GM19463 (cell line): ENCODE measurements at regions not wholly inside any gene's neighbourhood (a gene's known extent, or its start where the extent isn't known, plus 50 kb on each side); places are given as distances from the start of the nearest gene placed in this dataset.
A peak's percentile ranks its signal among the peaks of the same experiment; 100 is the strongest.

Experiments used
- ATAC-seq: cut with Tn5 transposase; IDR thresholded peaks from one replicate; pipeline ENCODE4 v1.9.1; 2021; ENCODE audit warnings: mild to moderate bottlenecking, moderate library complexity; ENCODE audit not compliant: unreplicated experiment

- no peak for ATAC-seq
Observed at GRCh38 chr1:61627365-61627764, 97.6 kb downstream of the TM2D1 start.

DNA sequence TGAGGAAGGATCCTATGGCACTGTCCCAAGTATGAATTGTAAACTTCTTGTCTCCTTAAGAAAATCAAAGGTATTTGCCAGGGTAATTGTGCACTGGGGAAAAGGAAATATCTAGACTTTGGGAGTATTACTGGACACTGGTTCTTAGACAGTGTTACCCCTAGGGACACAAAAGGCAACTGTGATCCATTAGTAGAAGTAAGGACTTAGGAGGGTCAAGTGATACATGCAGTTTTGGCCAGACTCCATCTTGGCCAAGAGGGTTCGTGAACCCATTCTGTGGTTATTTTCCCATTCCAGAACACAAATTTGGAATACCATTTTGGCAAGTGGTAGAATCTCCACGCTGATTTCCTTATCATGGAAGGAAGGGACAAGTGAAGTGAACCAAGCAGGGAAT, 98.1 kb downstream of the TM2D1 start:
- ATAC-seq = no peak

DNA sequence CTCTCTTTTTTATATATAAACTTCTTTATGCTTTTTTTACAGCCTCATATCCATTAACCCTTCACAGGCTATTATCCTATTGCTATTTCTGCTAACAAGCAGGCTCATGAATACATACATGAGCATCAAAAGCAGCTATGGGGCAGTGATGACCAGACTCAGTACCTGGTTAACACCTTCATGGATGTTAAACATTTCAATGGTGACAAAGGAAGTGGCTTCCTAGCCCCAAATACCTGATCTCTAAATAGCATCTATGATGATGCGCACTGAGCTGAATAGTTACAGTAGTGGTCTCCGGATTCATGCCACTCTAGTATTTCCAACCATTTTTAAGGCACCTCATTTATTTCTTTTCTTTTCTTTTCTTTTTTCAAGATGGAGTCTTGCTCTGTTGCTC, 101.1 kb downstream of the TM2D1 start:
- ATAC-seq = no peak

DNA sequence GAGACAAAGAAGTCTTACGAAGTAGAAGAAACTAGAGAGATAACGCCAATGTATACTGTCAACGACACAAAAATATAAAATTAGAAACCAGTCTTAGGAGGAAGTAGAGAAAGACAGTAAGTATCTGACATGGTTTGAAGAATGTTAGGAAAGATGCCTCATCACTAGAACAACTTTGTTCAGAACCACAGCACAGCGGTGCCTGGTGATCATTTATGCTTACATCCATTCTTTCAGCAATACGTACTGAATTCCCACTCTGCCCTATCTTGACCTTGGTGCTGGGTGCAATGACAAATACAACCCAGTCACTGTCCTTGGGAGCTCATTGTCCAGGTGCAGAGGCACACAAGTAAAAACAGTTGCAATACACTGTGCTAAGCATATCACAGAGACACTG, 104.4 kb downstream of the TM2D1 start:
- no peak for ATAC-seq

- no peak for ATAC-seq
Observed at GRCh38 chr1:61618755-61619154, 106.2 kb downstream of the TM2D1 start.

GRCh38 chr1:61618193-61618592, 106.7 kb downstream of the TM2D1 start:
- ATAC-seq = no peak

DNA sequence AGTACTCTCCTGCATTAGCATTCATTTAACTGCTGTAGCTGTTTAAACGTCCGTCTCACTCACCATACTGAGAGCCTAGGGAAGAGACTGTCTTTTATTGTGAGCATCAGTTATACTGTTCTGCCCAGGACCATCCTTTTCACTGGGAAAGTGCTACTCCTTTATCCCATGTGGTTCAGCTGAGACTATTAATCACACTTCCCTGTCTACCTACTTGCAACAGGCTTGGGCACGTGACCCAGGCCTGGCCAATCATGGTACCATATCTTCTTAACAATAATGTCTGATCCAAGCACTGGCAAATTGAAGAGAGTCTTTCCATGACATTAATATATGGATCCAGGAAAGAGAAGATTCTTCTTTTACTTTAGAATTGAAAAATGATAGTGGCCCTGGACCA, 108.1 kb downstream of the TM2D1 start:
- ATAC-seq = no peak

DNA sequence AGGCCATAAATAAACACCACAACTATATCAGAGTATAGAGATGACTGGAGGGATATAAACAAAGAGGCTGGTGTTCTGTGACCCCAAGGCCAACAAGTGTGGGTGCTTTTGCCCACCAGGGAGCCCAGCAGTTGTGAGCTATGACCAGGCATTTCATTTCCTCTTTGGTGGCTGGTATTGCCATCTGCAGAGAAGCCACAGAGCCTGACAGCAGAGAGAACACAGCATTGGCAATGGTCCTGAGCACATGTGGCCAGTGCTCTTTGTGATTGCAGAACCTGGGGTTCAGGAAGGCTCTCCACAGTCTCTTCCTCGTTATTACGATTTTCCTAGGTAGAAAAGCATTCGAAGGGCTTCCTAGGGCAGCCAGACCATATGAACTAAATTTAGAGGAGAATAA, 112.3 kb downstream of the TM2D1 start:
- ATAC-seq = peak; percentile 42

DNA sequence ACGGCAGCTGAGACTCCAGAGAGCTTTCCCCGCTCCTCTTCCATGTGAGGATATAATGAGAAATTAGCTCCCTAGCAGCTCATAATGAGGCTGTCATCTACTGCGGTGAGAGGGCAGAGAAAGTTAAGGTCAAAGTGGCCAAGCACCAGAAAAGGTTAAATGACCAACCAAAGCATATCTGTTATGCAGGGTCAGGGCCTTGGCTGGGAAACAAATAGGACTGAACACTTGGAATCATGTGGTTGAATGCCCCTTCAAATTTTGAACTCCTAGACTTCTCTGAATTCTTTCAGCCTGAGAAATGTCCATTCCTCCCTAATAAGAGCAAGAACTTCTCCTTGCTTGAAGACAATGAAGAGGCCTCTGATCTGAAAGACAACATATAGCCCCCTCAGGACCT, 115.9 kb downstream of the TM2D1 start:
- no peak for ATAC-seq

DNA sequence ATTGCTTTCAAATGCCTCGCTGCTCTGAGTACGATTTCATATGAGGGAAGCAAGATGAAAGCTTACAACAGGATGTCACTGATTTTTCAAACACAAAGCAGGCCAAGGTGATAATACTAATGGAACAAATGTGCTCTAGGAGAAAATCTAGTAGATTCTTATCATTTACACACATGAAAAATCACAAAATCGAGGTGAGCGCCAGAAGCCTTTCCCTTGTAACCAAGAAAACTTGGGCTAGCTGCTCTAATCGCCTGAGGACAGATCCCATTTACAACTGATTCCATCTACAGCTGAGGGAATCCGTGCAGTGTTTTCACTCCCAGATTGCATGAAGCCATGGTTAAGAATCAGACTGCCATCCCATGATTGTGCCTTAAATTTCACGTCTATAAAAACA, 117.5 kb downstream of the TM2D1 start:
- no peak for ATAC-seq

DNA sequence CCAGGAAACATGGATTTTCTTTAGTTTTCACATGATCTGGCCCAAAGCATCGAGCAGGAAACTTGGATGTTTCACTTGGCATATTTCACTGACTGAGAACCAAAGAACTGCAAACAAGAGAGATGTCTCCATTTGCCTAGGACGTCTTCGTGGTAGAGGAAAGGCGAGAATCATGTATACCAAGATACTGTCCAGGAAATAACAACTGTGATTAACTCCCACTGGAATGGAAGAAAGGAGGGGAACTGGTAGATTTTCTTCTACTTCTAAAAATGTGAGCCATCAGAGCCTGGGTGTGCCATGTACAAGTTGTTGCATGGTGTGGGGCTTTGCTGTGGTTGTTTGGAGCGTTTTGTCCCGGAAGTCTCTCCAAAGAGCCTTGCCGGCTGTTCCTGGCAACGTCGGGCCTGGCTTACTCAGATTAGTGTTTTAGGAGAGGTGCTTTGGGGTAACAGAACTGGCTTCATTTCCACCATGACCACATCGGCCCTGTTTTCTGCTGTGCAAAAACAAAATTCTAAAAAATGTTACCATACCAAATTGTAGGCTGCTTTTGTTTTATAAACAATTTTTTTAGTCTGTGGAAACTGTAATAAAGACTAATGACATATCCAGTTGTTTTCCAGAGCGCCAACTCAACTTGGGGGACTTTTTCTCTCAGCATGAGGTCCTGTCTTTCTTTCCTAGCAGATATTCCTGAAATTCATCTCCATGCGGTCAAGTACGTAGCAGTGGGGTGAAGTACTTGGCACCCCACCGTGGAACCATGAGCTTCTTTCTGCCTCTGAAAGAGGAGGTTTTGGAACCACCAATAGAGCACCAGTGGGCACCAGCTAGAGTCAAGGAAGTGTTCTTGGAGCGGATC, 118.3 kb downstream of the TM2D1 start:
- no peak for ATAC-seq

GRCh38 chr1:61605607-61606321, 119.2 kb downstream of the TM2D1 start:
- ATAC-seq = no peak

GRCh38 chr1:61604684-61605083, 120.3 kb downstream of the TM2D1 start:
- no peak for ATAC-seq

- no peak for ATAC-seq
Observed at GRCh38 chr1:61604261-61604660, 120.7 kb downstream of the TM2D1 start.

GRCh38 chr1:61602663-61603062, 122.3 kb downstream of the TM2D1 start:
- ATAC-seq = no peak

DNA sequence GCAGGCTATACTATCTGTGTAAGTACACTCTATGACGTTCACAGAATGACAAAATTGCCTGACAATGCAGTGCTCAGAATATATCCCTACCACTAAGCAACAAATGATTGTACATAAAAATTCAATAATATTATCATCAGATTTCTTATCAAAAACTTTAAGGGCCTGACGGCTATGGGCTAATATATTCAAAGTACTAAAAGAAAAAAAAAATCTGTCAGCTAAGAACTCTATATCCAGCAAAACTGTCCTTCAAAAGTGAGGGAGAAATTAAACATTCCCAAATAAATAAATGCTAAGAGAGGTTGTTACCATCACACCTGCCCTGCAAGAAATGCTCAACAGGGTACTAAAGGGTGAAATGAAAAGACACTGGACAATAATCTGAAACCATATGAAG, 127.3 kb downstream of the TM2D1 start:
- ATAC-seq = no peak

DNA sequence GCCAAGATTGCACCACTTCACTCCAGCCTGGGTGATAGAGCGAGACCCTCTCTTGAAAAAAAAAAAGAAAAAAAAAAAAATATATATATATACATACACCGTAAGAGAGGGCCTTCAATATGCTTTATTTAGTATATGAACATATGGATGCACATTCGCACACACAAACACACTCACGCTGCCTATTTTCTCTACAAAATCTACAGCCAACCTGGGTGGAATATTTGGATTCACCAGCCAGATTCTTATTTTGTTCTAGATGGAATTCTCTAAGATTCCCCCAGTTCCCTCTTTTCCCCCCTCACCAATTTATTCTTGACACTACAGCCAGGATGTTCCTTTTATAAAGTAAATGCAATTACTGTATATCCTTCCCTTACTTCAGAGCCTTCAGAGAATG, 131.6 kb downstream of the TM2D1 start:
- no peak for ATAC-seq

- ATAC-seq = no peak
Observed at GRCh38 chr1:61591351-61591750, 133.6 kb downstream of the TM2D1 start.

DNA sequence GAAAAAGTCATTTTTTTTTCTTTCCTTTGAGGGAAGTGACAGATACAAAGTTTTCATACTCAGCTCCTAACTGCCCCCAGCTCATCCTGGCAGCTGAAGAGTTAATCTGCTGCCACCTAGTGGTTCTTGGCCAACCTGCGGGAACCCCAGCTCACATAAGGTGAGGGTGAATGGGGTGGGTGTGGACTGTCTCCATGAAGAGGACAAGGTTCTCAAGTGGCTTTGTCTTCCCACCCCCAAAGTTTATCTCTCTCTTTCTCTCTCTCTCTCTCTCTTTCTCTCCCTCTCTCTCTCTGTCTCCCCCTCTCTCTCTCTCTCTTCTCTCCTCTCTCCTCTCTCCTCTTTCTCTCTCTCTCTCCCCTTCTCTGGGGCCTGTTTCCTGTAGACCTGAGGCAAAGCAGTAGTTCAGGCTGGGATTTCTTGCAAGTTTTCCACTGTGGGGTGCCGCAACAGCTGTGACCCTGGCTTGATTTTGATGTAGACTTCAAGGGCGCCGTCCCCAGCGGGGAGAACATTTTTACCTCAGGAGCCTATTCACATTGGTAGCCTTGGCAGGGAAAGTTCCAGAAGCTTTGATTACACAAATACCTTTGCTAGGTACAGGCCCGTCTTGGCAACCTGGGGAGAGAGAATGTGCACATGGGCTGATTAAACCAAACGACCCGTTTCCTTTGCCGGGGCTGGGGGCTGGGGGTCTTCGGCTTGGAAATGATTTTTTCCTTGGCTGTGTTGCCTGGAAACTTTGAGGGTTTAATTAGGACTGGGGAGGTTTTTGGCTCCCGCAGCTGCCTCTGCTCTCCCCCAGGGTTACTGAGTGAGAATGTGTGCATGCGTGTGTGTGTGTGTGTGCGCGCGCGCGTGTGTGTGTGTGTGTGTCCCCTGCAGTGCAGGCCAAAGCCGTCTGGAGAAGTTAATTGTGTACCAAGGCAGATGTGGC, 135.9 kb downstream of the TM2D1 start:
- ATAC-seq = peak; percentile 96

DNA sequence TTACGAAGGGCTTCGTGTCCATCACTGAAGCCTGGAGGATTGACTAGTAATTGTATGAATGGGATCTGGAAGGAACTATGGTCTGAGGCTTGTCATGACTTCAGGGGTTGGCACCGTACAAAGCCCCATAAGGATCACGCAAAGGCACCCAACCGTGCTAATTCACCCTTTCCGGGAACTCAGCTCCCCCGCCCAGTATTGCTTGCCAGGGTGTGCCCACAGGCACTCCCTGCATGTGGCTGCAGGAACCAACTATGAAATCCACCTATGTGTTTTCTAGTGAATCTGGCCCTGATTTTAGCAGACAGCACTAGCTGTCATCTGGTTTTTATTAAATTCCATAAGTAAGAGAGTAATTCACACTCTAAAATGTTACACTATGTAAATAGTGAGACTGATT, 139.2 kb downstream of the TM2D1 start:
- ATAC-seq = no peak

DNA sequence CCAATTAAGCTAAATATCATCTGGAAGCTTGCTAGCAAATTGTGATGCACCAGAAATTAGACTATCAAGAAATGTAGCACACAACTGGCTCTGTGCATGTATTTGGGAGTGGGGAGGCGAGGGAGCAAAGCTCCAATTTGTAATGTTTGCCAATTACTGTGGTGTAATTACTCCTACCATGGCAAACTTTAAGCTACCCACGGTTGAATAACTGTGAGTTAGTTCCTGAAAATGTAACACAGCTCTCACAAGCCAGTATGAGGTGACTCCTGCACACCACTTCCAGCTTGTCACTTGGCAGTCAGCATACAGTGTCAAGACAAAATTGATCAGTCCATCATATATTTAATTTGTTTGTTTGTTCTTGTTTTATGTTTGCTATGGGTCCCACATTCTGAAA, 141.2 kb downstream of the TM2D1 start:
- no peak for ATAC-seq
